GM21529 (cell line): ENCODE measurements at regions not wholly inside any gene's neighbourhood (a gene's known extent, or its start where the extent isn't known, plus 50 kb on each side); places are given as distances from the start of the nearest gene placed in this dataset.
"Not testable (repeated sequence)": the region's sequence is repeated elsewhere in the genome, so short reads cannot be mapped to it uniquely, and the experiment has no call there.

Experiments
- ATAC-seq: cut with Tn5 transposase; IDR thresholded peaks from one replicate; pipeline ENCODE4 v1.9.1; 2021; ENCODE audit not compliant: unreplicated experiment

DNA sequence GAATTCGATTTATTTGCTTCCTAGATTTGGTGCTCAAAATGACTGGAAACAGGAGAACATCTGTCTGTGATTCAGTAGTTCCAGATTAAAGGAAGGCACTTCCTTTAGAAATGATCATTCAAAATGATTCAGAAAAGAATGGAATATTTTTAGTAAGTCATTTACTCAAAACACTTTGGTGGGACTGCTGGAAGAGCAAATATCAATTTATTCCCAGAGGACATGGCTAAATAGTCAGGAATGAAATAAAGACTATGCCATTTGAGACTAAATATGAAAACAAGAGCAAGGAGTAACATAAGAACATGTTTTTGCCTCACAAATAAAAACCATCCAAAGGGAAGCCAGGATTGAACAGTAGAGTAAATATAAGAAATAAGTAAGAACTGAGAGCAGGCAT, 138.6 kb upstream of the RASA1 start:
- ATAC-seq: no peak

DNA sequence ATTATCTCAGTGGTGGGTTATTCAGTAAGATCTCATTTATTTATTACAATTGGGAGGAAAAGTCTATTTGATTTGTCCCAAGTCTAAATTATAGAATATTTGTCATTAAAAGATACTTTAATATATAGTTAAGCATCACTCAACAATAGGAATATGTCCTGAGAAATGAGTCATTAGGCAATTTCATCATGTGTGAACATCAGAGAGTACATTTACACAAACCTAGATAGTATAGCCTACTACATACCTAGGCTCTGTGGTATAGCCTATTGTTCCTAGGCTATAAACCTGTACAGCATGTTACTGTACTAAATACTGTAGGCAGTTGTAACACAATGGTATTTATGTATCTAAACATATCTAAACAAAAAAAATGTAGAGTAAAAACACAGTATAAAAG, 135.0 kb upstream of the RASA1 start:
- no peak for ATAC-seq

DNA sequence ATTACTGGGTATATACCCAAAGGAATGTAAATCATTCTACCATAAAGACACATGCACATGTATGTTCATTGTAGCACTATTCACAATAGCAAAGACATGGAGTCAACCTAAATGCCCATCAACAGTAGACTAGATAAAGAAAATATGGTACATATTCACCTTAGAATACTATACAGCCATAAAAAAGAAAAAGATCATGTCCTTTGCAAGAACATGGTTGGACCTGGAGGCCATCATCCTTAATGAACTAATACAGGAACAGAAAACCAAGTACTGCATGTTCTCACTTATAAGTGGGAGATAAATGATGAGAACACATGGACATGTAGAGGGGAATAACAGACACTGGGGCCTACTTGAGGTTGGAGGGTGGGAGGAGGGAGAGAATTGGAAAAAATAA, 133.2 kb upstream of the RASA1 start:
- ATAC-seq: not testable (repeated sequence)

- ATAC-seq: no peak
These were observed 131.6 kb upstream of the RASA1 start for GRCh38 chr5:87136096-87136495.

DNA sequence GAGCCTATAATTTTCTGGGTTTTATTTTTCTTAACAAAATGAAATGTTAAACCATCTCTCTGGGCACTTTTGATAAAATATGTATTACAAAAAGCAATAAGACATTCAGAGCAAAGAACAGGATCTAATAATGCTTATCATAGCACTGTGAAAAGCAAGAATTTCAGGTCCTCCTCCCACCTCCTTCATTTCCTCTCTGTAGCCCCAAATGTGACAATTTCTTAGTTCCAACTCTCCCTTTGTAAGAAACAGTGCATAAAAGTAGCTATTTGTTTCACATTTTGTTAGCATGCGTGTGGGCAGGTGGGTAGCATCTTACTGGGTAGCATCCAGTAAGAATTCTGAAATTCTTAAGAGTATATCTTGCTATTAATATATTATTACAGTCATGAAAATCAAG, 130.9 kb upstream of the RASA1 start:
- peak; percentile 51 for ATAC-seq

- ATAC-seq: no peak
These were observed 130.4 kb upstream of the RASA1 start for GRCh38 chr5:87137283-87137682.

DNA sequence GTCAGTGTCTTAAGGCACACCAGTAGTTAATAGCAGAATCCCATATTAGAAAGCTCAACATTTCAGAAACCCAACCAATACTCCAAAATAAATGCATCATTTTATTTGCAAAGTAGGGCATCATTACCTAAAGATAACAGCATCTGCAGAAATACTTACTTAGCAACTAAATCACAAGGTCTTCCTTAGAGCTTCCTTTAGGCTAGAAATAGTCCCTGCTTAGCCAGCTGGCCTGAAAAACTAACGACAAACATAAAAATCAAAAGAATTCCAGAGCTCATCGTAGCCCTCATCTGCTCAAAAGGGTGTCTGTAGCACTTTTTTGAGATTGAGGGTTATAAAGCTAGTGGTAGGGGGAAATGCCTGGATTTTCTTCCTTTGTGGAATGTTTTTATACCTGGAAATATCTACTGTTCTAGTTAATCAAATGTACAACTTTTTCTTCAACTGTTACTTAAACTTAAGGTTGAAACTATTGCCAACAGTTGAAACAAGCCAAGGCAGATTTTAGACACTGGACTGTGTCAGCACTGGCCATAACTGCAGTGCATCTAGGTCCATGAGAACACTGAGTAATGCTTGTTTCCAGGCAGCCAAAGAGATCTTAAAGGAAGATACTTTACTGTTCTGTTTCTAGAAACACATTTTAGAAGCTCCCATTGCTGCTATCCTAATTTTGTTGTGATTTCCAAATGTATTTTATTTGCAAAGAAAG, 129.4 kb upstream of the RASA1 start:
- no peak for ATAC-seq

- ATAC-seq: no peak
These were observed 127.9 kb upstream of the RASA1 start for GRCh38 chr5:87139795-87140194.

GRCh38 chr5:87141544-87141943, 126.1 kb upstream of the RASA1 start:
- no peak for ATAC-seq

GRCh38 chr5:87145853-87146252, 121.8 kb upstream of the RASA1 start:
- ATAC-seq: not testable (repeated sequence)

DNA sequence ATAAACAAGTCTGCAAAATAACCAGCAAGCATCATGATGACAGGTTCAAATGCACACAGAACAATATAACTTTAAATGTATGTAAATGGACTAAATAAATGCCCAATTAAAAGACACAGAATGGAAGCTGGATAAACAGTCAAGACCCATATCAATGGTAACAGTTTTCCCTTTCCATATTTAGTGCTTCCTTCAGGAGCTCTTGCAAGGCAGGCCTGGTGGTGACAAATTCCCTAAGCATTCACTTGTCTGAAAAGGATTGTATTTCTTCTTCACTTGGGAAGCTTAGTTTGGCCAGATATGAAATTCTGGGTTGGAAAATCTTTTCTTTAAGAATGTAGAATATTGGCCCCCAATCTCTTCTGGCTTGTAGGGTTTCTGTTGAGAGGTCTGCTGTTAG, 120.2 kb upstream of the RASA1 start:
- no peak for ATAC-seq

DNA sequence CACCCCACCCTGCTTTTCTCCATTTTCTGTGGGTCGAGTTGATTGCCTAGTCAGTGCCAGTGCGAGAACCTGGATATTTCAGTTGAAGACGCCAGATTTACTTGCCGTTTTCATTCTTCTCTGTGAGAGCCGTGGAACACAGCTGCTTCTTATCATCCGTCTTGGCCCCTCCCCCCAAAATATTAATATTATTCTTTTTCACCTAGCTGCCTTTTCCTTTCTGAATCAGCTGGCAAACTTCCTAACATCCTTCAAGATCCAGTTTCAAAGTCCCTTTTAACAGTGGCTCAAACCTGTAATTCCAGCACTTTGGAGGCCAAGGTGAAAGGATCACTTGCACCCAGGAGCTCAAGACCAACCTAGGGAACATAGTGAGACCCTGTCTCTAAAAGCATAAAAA, 117.1 kb upstream of the RASA1 start:
- ATAC-seq: no peak

DNA sequence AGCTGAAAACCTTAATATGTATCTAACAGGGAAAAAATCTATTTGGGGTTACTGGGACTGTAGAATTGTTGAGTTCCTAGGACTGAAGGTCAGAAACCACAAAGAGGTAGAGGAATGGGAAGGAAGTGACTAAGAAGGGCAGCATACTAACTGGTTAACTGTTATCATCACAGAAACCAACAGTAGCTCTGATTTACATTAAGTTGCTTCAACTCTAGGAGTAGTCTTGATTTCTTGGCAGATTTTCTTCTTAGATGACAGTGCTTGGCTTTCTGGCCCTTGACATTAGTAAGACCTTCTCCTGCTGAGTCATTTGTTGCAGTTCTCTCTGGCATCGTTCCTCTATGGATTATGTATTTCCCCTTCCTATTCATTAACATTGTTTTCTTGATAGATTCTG, 116.1 kb upstream of the RASA1 start:
- ATAC-seq: peak; percentile 47

GRCh38 chr5:87152886-87153285, 114.8 kb upstream of the RASA1 start:
- ATAC-seq: no peak

DNA sequence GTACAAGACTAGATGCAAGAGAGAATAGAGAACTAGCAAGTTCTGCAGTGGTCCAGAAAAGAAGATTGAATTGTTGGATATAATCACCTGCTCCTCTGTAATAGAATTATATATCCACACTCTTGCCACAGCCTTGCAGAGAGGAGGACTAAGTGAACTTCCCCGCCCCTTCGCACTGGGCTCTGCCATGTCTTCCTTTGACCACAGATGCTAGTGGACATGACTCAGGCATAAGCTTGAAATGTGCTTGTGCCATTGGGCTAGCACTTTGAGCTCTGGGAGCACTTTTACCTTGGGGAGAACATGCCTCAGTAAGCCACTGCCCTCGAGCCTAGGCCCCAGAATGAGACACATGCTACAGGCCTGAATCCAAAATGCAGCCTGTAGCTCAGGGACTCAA, 113.5 kb upstream of the RASA1 start:
- ATAC-seq: no peak

GRCh38 chr5:87155106-87155505, 112.6 kb upstream of the RASA1 start:
- no peak for ATAC-seq

GRCh38 chr5:87156631-87157030, 111.1 kb upstream of the RASA1 start:
- ATAC-seq: no peak

DNA sequence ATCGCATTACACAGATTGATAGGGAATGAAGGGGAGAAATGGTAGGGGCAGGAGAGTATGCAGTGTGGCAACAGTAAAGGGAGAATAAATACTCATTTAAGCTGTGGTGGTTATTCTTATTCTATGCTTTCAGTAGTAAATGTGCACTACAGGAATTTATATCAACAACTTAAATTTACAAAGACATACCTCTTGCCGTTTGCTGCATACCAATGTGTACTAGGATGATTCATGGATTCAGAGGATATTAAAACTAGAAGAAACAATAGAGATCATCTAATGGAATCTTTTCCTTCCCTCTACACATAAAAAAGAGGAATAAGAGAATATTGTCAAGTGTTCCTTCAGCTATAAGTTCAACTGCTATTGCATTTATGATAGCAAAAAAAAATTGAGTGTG, 103.3 kb upstream of the RASA1 start:
- ATAC-seq: no peak

GRCh38 chr5:87169300-87169991, 98.2 kb upstream of the RASA1 start:
- no peak for ATAC-seq

DNA sequence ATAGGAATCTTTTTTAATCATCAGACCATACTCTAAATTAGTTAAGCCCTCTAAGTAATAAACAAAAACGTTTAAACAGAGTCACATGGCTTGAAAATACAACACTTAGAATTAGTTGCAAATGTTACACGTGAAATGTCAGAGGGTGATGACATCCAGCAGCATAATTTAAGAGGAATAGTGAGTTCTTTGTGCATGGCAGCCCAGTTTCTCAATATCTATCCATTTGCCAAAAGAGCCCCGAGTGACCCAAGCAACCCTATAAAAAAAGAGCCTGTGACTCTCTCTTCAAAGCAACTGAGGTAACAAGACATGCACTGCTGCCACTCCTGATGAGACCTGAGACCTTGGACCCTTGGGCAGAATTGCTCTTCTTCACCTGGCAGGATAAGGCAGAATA, 96.9 kb upstream of the RASA1 start:
- no peak for ATAC-seq

GRCh38 chr5:87182649-87183048, 85.0 kb upstream of the RASA1 start:
- no peak for ATAC-seq

GRCh38 chr5:87183896-87184295, 83.8 kb upstream of the RASA1 start:
- no peak for ATAC-seq

DNA sequence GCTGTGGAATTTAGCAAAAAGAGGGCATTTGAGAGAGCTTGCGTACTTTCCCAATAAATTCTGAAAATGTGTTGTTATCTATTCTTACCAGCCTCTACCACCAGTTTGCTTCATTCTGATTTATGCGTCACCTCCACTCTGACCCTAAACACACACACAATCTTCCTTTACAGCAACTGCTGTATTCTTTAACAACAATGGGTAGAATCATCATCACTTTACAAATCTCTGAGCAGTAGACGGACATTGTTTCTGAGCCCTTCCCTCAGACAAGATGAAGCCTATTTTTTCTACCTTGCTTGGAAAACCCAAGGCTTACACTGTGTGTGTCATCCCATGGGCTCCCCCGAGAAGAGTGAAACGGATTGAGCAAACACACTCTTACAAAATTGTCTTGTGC, 83.1 kb upstream of the RASA1 start:
- ATAC-seq: no peak
